KMS-11 (cell line): ENCODE measurements at regions not wholly inside any gene's neighbourhood (a gene's known extent, or its start where the extent isn't known, plus 50 kb on each side); places are given as distances from the start of the nearest gene placed in this dataset.

Experiments used
- H2AFZ ChIP-seq: fragments of 200-600 bp; sonication (generic); 2 replicates; pipeline ENCODE4 v1.6.1; 2016; ENCODE audit warnings: antibody characterized with exemption, mixed run types, low read depth
- H3K27ac ChIP-seq: fragments of 200-600 bp; sonication (generic); 2 replicates; pipeline ENCODE4 v1.6.1; 2016; ENCODE audit warnings: mild to moderate bottlenecking, mixed run types
- H3K27me3 ChIP-seq: fragments of 200-600 bp; sonication (generic); 2 replicates; pipeline ENCODE4 v1.6.1; 2017; ENCODE audit warnings: mild to moderate bottlenecking, low read depth, mixed run types, moderate library complexity; ENCODE audit not compliant: insufficient read depth
- H3K36me3 ChIP-seq: fragments of 200-600 bp; sonication (generic); 2 replicates; pipeline ENCODE4 v1.6.1; 2017; ENCODE audit warnings: mild to moderate bottlenecking, mixed run types; ENCODE audit not compliant: insufficient read depth
- H3K4me1 ChIP-seq: fragments of 200-600 bp; sonication (generic); 2 replicates; pipeline ENCODE4 v1.6.1; 2016; ENCODE audit warnings: mild to moderate bottlenecking, low read depth, mixed run types; ENCODE audit not compliant: poor library complexity, severe bottlenecking
- H3K4me2 ChIP-seq: fragments of 200-600 bp; sonication (generic); 2 replicates; pipeline ENCODE4 v1.7.0; 2016; ENCODE audit warnings: mild to moderate bottlenecking, mixed run types
- H3K4me3 ChIP-seq: fragments of 200-600 bp; sonication (generic); IDR thresholded peaks from 2 replicates; pipeline ENCODE4 v1.6.1; 2017; ENCODE audit warnings: low read depth, low read length, mixed read lengths; ENCODE audit not compliant: insufficient read depth
- H3K79me2 ChIP-seq: fragments of 200-600 bp; sonication (generic); 2 replicates; pipeline ENCODE4 v1.6.1; 2016; ENCODE audit warnings: low read depth, mixed run types; ENCODE audit not compliant: insufficient read depth
- H3K9ac ChIP-seq: fragments of 200-600 bp; sonication (generic); 2 replicates; pipeline ENCODE4 v1.6.1; 2016; ENCODE audit warnings: mild to moderate bottlenecking, mixed run types
- H4K20me1 ChIP-seq: fragments of 200-600 bp; sonication (generic); 2 replicates; pipeline ENCODE4 v1.6.1; 2016; ENCODE audit warnings: mild to moderate bottlenecking, mixed run types; ENCODE audit not compliant: insufficient read depth
- CTCF ChIP-seq: fragments of 200-600 bp; sonication (generic); conservative IDR thresholded peaks from 2 replicates; pipeline ENCODE4 v1.6.1; 2017; ENCODE audit warnings: low read depth, mild to moderate bottlenecking, antibody characterized with exemption, low read length, moderate library complexity, mixed read lengths

- no peaks in the 10 kb centered on the region for H3K36me3 ChIP-seq
- no peak overlapping the region for H3K4me3 ChIP-seq
- H3K4me2 ChIP-seq: no peak overlapping the region
- H2AFZ ChIP-seq: no peak overlapping the region
- no peaks in the 10 kb centered on the region for H3K4me1 ChIP-seq
- H4K20me1 ChIP-seq: no peaks in the 10 kb centered on the region
- no peaks in the 10 kb centered on the region for H3K27me3 ChIP-seq
- no peak overlapping the region for H3K9ac ChIP-seq
- H3K27ac ChIP-seq: no peak overlapping the region
- no peaks in the 10 kb centered on the region for H3K79me2 ChIP-seq
- no peak for TF ChIP-seq CTCF
Measured at GRCh38 chr14:53278602-53279506, 125.7 kb upstream of the DDHD1 start.

- Histone ChIP-seq H2AFZ (no peak overlapping the region), H3K9ac (no peak overlapping the region), H3K4me2 (no peak overlapping the region), H4K20me1 (no peaks in the 10 kb centered on the region), H3K36me3 (no peaks in the 10 kb centered on the region), H3K27me3 (no peaks in the 10 kb centered on the region), H3K27ac (no peak overlapping the region), H3K79me2 (no peaks in the 10 kb centered on the region), H3K4me1 (no peaks in the 10 kb centered on the region), H3K4me3 (no peak overlapping the region)
- TF ChIP-seq CTCF: no peak
Measured at GRCh38 chr14:53273671-53274072, 120.5 kb upstream of the DDHD1 start.

GRCh38 chr14:53265025-53265424 is 111.9 kb upstream of the DDHD1 start:
- Histone ChIP-seq H2AFZ (no peak overlapping the region), H3K27ac (no peak overlapping the region), H4K20me1 (no peaks in the 10 kb centered on the region), H3K79me2 (no peaks in the 10 kb centered on the region), H3K27me3 (no peaks in the 10 kb centered on the region), H3K9ac (no peak overlapping the region), H3K4me1 (no peaks in the 10 kb centered on the region), H3K36me3 (no peaks in the 10 kb centered on the region), H3K4me2 (no peak overlapping the region), H3K4me3 (no peak overlapping the region)
- no peak for TF ChIP-seq CTCF

- no peaks in the 10 kb centered on the region for H4K20me1 ChIP-seq
- H3K79me2 ChIP-seq: no peaks in the 10 kb centered on the region
- no peak overlapping the region for H3K27ac ChIP-seq
- no peak overlapping the region for H2AFZ ChIP-seq
- no peak for TF ChIP-seq CTCF
- H3K27me3 ChIP-seq: no peaks in the 10 kb centered on the region
- H3K36me3 ChIP-seq: no peaks in the 10 kb centered on the region
- no peaks in the 10 kb centered on the region for H3K4me1 ChIP-seq
- no peak overlapping the region for H3K9ac ChIP-seq
- no peak overlapping the region for H3K4me2 ChIP-seq
- H3K4me3 ChIP-seq: no peak overlapping the region
Measured at GRCh38 chr14:53260928-53261327, 107.8 kb upstream of the DDHD1 start.
